Upper lobe of left lung (tissue), 6 donors: ENCODE measurements at regions not wholly inside any gene's neighbourhood (a gene's known extent, or its start where the extent isn't known, plus 50 kb on each side); places are given as distances from the start of the nearest gene placed in this dataset.
"Not testable (repeated sequence)": the region's sequence is repeated elsewhere in the genome, so short reads cannot be mapped to it uniquely, and the experiment has no call there.

Experiments used
- ATAC-seq, 2 donors: fragments of 200-7000 bp; cut with Tn5 transposase; one replicate each; pipeline ENCODE4 v1.9.1; 2022; ENCODE audit warnings: mild to moderate bottlenecking in 2 of 2, moderate library complexity in 2 of 2; ENCODE audit not compliant: low FRiP score in 2 of 2
- DNase-seq, 2 donors: peaks; one replicate each; pipeline ENCODE4 v3.0.0-alpha.2; 2019 to 2020
- H3K27ac ChIP-seq, 4 donors: fragments of 200-600 bp; sonication (generic); one replicate each; pipeline ENCODE4 v1.5.1; 2016 to 2019
- H3K27me3 ChIP-seq, 4 donors: fragments of 200-600 bp; sonication (generic); one replicate each; pipeline ENCODE4 v1.5.1; 2017 to 2019
- H3K36me3 ChIP-seq, 4 donors: fragments of 200-600 bp; sonication (generic); one replicate each; pipeline ENCODE4 v1.5.1; 2016 to 2019
- H3K4me1 ChIP-seq, 4 donors: fragments of 200-600 bp; sonication (generic); one replicate each; pipeline ENCODE4 v1.5.1; 2018 to 2019
- H3K4me3 ChIP-seq, 4 donors: fragments of 200-600 bp; sonication (generic); one replicate each; pipeline ENCODE4 v1.5.1; 2017 to 2019; ENCODE audit warnings: mild to moderate bottlenecking in 2 of 4, moderate library complexity in 1 of 4
- H3K9me3 ChIP-seq, 4 donors: fragments of 200-600 bp; sonication (generic); one replicate each; pipeline ENCODE4 v1.5.1; 2018 to 2019
- CTCF ChIP-seq, 6 experiments: fragments of 450-650 bp in 4 of 6; fragments of 200-600 bp in 2 of 6; sonication (generic) in 2 of 6; IDR thresholded peaks; one replicate each; pipeline ENCODE4 v1.5.1; 2016 to 2019; ENCODE audit warnings: antibody characterized with exemption in 6 of 6
- EP300 ChIP-seq, 4 donors: sonication (generic); formaldehyde crosslinking; IDR thresholded peaks; one replicate each; pipeline ENCODE4 v1.5.1; 2017; ENCODE audit warnings: antibody characterized with exemption in 4 of 4, control low read depth in 2 of 4
- POLR2A ChIP-seq, 4 donors: fragments of 450-650 bp; IDR thresholded peaks; one replicate each; pipeline ENCODE4 v1.5.1; 2016 to 2017; ENCODE audit warnings: antibody characterized with exemption in 4 of 4, mild to moderate bottlenecking in 2 of 4
- POLR2AphosphoS5 ChIP-seq, 2 donors: sonication (generic); formaldehyde crosslinking; IDR thresholded peaks; one replicate each; pipeline ENCODE4 v1.5.1; 2017; ENCODE audit warnings: antibody characterized with exemption in 2 of 2
- WGBS, 2 donors: methylation state at CpG; one replicate each; pipeline ENCODE4 v1.1.5; 2017 to 2018; 5-methylcytosine and 5-hydroxymethylcytosine counted together
- donor health status: DM: no; HTN: no; CAD: no; lungs with moderate emphysema.
- donor health status: DM: no; HTN: yes; CAD: no; lungs with severe emphysema.

- Histone ChIP-seq H3K4me3 (no peak overlapping the region), H3K27me3 (no peaks in the 10 kb centered on the region), H3K4me1 (no peaks in the 10 kb centered on the region), H3K36me3 (no peaks in the 10 kb centered on the region), H3K9me3 (no peaks in the 10 kb centered on the region), H3K27ac (no peak overlapping the region)
- no peak for DNase-seq
- TF ChIP-seq POLR2AphosphoS5 (IDR thresholded peaks at IDR 0.05) (no peak), EP300 (IDR thresholded peaks at IDR 0.05) (no peak), CTCF (IDR thresholded peaks at IDR 0.05) (no peak)
- ATAC-seq = no peak
Measured at GRCh38 chrX:51098046-51098445, 187.5 kb downstream of the BMP15 start.

GRCh38 chrX:51119058-51119926, 208.8 kb downstream of the BMP15 start:
- not testable (repeated sequence) for H3K36me3 ChIP-seq, H3K4me3 ChIP-seq, ATAC-seq, H3K27ac ChIP-seq, H3K27me3 ChIP-seq, H3K4me1 ChIP-seq
- peaks cover 0 to 17% (median 0%) of the 10 kb centered on the region in 4 donors for H3K9me3 ChIP-seq
- WGBS, 2 donors = 96 to 100% methylated on average over 1 to 19 of the region's 52 CpGs
- peak in 1 of 2 donors; percentile 45 for DNase-seq

GRCh38 chrX:51125743-51126142, 206.9 kb upstream of the NUDT10 start:
- H3K4me3 ChIP-seq, ATAC-seq, H3K36me3 ChIP-seq, DNase-seq, H3K27me3 ChIP-seq, H3K4me1 ChIP-seq, H3K9me3 ChIP-seq, H3K27ac ChIP-seq: not testable (repeated sequence)
- WGBS, 2 donors = 94% methylated on average over 4 of the region's 4 CpGs; no CpG with 5 or more reads in 1 of the 2 donors

GRCh38 chrX:51144828-51145442, 187.7 kb upstream of the NUDT10 start:
- Histone ChIP-seq H3K27me3 (no peaks in the 10 kb centered on the region), H3K36me3 (no peaks in the 10 kb centered on the region), H3K9me3 (no peaks in the 10 kb centered on the region), H3K4me3 (no peak overlapping the region), H3K27ac (no peak overlapping the region), H3K4me1 (no peaks in the 10 kb centered on the region)
- ATAC-seq (peak in 1 of 2 donors; percentile 74), DNase-seq (peak in 1 of 2 donors; percentile 49)
- WGBS, 2 donors = 26 to 45% methylated on average over 3 of the region's 3 CpGs
- no peak for TF ChIP-seq POLR2AphosphoS5 (IDR thresholded peaks at IDR 0.05)
- TF ChIP-seq POLR2A (IDR thresholded peaks at IDR 0.05) = no peak
- TF ChIP-seq EP300 (IDR thresholded peaks at IDR 0.05) = no peak
- peak; percentile 7 to 62 (median 32) for TF ChIP-seq CTCF (IDR thresholded peaks at IDR 0.05)

- Histone ChIP-seq H3K36me3 (no peaks in the 10 kb centered on the region), H3K9me3 (no peaks in the 10 kb centered on the region), H3K4me3 (no peak overlapping the region), H3K4me1 (no peaks in the 10 kb centered on the region), H3K27me3 (no peaks in the 10 kb centered on the region), H3K27ac (no peak overlapping the region)
- TF ChIP-seq EP300 (IDR thresholded peaks at IDR 0.05) (no peak), CTCF (IDR thresholded peaks at IDR 0.05) (no peak), POLR2AphosphoS5 (IDR thresholded peaks at IDR 0.05) (no peak)
- DNase-seq (no peak), ATAC-seq (no peak)
- 20 to 27% methylated on average over 1 to 2 of the region's 2 CpGs for WGBS, 2 donors
Measured at GRCh38 chrX:51148848-51149247, 183.8 kb upstream of the NUDT10 start.

- no peak overlapping the region for H3K27ac ChIP-seq
- H3K4me1 ChIP-seq = no peaks in the 10 kb centered on the region
- no peaks in the 10 kb centered on the region for H3K27me3 ChIP-seq
- 40 to 54% methylated on average over 1 of the region's 1 CpG for WGBS, 2 donors
- no peak overlapping the region for H3K4me3 ChIP-seq
- TF ChIP-seq CTCF (IDR thresholded peaks at IDR 0.05) (no peak), POLR2AphosphoS5 (IDR thresholded peaks at IDR 0.05) (no peak), EP300 (IDR thresholded peaks at IDR 0.05) (no peak), POLR2A (IDR thresholded peaks at IDR 0.05) (no peak)
- H3K9me3 ChIP-seq = no peaks in the 10 kb centered on the region
- ATAC-seq (no peak), DNase-seq (no peak)
- H3K36me3 ChIP-seq = no peaks in the 10 kb centered on the region
Measured at GRCh38 chrX:51151734-51152133, 180.9 kb upstream of the NUDT10 start.
